ENCODE measurements at regions not wholly inside any gene's neighbourhood (a gene's known extent, or its start where the extent isn't known, plus 50 kb on each side); places are given as distances from the start of the nearest gene placed in this dataset.

- no peak for DNase-seq (ENCODE audit: low read depth, low spot score)
- ChIA-PET CTCF (no interaction called here), POLR2A (no interaction called here)
- TF ChIP-seq CTCF (IDR thresholded peaks at IDR 0.05; ENCODE audit: insufficient read depth, low read length, missing control alignments), result no peak
- no peak overlapping the region for H3K4me3 ChIP-seq (ENCODE audit: low read depth, low read length)
These were observed 106.8 kb downstream of the CNTN3 start for GRCh38 chr3:74507691-74508090.

GRCh38 chr3:74506246-74506645 lies 108.2 kb downstream of the CNTN3 start:
- no peak for TF ChIP-seq CTCF (IDR thresholded peaks at IDR 0.05; ENCODE audit: insufficient read depth, low read length, missing control alignments)
- CTCF ChIA-PET, result no interaction called here
- POLR2A ChIA-PET, result no interaction called here
- DNase-seq (ENCODE audit: low read depth, low spot score), result no peak
- H3K4me3 ChIP-seq (ENCODE audit: low read depth, low read length), result no peak overlapping the region

- no peak for TF ChIP-seq CTCF (IDR thresholded peaks at IDR 0.05; ENCODE audit: insufficient read depth, low read length, missing control alignments)
- H3K4me3 ChIP-seq (ENCODE audit: low read depth, low read length), result no peak overlapping the region
- DNase-seq (ENCODE audit: low read depth, low spot score), result no peak
- CTCF ChIA-PET, result interaction anchor here (1.2 to 1.4 kb wide), 2 partner anchors 11 to 15 kb away, joined by 3 to 4 read pairs; no protein-coding TSS in a partner anchor
- POLR2A ChIA-PET, result no interaction called here
These were observed 113.5 kb downstream of the CNTN3 start for GRCh38 chr3:74501007-74501406.

- CTCF ChIA-PET, result interaction anchor here (1.4 kb wide), 1 partner anchor 11 kb away, joined by 3 read pairs; no protein-coding TSS in a partner anchor
- H3K4me3 ChIP-seq (ENCODE audit: low read depth, low read length), result no peak overlapping the region
- TF ChIP-seq CTCF (IDR thresholded peaks at IDR 0.05; ENCODE audit: insufficient read depth, low read length, missing control alignments), result no peak
- DNase-seq (ENCODE audit: low read depth, low spot score), result no peak
- POLR2A ChIA-PET, result no interaction called here
These were observed 114.2 kb downstream of the CNTN3 start for GRCh38 chr3:74500257-74500656.

- TF ChIP-seq CTCF (IDR thresholded peaks at IDR 0.05; ENCODE audit: insufficient read depth, low read length, missing control alignments), result no peak
- DNase-seq (ENCODE audit: low read depth, low spot score), result no peak
- H3K4me3 ChIP-seq (ENCODE audit: low read depth, low read length), result no peak overlapping the region
- ChIA-PET POLR2A (no interaction called here), CTCF (no interaction called here)
These were observed 122.6 kb downstream of the CNTN3 start for GRCh38 chr3:74491874-74492273.

GRCh38 chr3:74489050-74489792 lies 125.2 kb downstream of the CNTN3 start:
- no peak for TF ChIP-seq CTCF (IDR thresholded peaks at IDR 0.05; ENCODE audit: insufficient read depth, low read length, missing control alignments)
- POLR2A ChIA-PET, result no interaction called here
- peak; percentile 9 for DNase-seq (ENCODE audit: low read depth, low spot score)
- CTCF ChIA-PET, result interaction anchor here (1.3 kb wide), 1 partner anchor 11 kb away, joined by 3 read pairs; no protein-coding TSS in a partner anchor
- H3K4me3 ChIP-seq (ENCODE audit: low read depth, low read length), result no peak overlapping the region
